ENCODE measurements at regions not wholly inside any gene's neighbourhood (a gene's known extent, or its start where the extent isn't known, plus 50 kb on each side); places are given as distances from the start of the nearest gene placed in this dataset.

DNA sequence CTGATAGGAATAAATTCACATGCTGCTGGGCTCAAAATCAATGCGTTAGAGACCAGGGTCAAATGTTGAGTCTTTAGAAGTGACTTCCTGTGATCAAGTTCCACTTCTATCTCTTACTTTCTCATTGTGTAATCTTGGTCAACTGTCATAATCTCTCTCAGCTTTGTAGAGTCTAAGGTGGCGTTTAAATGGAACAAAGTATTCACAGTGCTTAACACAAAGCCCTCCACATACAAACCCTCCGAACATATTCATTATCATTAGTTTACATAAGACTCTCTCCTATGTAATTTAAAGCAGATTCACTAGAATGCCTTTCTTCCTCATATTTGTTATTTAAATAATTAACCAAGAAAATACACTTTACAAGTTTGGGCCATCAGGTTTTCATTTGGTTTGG is 1044.1 kb downstream of the EFNB2 start:
- H3K27me3 ChIP-seq (ENCODE audit: insufficient read depth, low read length), result no peaks in the 10 kb centered on the region
- no peak overlapping the region for H2AFZ ChIP-seq (ENCODE audit: low read length)
- H4K20me1 ChIP-seq (ENCODE audit: insufficient read depth, low read length), result no peaks in the 10 kb centered on the region
- H3K79me2 ChIP-seq (ENCODE audit: insufficient read depth, low read length), result no peaks in the 10 kb centered on the region
- H3K27ac ChIP-seq (ENCODE audit: low read depth, low read length, poor library complexity, severe bottlenecking), result no peak overlapping the region
- no peaks in the 10 kb centered on the region for H3K36me3 ChIP-seq (ENCODE audit: insufficient read depth, low read length)
- H3K9me2 ChIP-seq (ENCODE audit: low read depth, low read length), result no peaks in the 10 kb centered on the region
- H3K9ac ChIP-seq (ENCODE audit: low read length), result no peak overlapping the region
- H3F3A ChIP-seq (ENCODE audit: insufficient read depth, low read length), result no peaks in the 10 kb centered on the region
- no peak for TF ChIP-seq EZH2 (IDR thresholded peaks at IDR 0.05; ENCODE audit: borderline replicate concordance, low read length)
- TF ChIP-seq, protein P1, sequence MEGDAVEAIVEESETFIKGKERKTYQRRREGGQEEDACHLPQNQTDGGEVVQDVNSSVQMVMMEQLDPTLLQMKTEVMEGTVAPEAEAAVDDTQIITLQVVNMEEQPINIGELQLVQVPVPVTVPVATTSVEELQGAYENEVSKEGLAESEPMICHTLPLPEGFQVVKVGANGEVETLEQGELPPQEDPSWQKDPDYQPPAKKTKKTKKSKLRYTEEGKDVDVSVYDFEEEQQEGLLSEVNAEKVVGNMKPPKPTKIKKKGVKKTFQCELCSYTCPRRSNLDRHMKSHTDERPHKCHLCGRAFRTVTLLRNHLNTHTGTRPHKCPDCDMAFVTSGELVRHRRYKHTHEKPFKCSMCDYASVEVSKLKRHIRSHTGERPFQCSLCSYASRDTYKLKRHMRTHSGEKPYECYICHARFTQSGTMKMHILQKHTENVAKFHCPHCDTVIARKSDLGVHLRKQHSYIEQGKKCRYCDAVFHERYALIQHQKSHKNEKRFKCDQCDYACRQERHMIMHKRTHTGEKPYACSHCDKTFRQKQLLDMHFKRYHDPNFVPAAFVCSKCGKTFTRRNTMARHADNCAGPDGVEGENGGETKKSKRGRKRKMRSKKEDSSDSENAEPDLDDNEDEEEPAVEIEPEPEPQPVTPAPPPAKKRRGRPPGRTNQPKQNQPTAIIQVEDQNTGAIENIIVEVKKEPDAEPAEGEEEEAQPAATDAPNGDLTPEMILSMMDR (IDR thresholded peaks at IDR 0.05; ENCODE audit: low read length), result no peak
- no peaks in the 10 kb centered on the region for H3K9me3 ChIP-seq (ENCODE audit: low read length)
- H3K4me3 ChIP-seq (ENCODE audit: low read depth, low read length, poor library complexity, severe bottlenecking), result no peak overlapping the region
- H3K4me2 ChIP-seq (ENCODE audit: low read length), result no peak overlapping the region
- no peaks in the 10 kb centered on the region for H3K4me1 ChIP-seq (ENCODE audit: insufficient read depth, low read length, severe bottlenecking)

DNA sequence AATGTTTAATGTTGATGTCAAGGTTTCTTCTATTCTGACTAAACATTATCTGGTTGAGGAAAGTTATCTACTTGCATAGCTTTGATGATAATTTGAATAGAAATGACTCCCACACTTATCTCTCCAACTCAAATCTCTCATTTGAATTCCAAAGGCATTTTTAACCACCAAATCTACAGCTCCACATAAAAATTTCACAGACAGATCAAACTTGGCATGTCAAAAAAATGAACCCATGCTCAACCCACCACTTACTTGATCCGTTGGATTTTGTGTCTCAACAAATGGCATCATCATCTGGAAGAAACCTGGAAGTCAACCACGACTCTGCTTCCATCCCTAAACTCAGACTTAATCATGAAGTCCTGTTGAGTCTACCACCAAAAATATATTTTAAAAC is 1050.4 kb downstream of the EFNB2 start:
- no peaks in the 10 kb centered on the region for H3K27me3 ChIP-seq (ENCODE audit: insufficient read depth, low read length)
- H3K4me2 ChIP-seq (ENCODE audit: low read length), result no peak overlapping the region
- no peaks in the 10 kb centered on the region for H4K20me1 ChIP-seq (ENCODE audit: insufficient read depth, low read length)
- no peak overlapping the region for H3K27ac ChIP-seq (ENCODE audit: low read depth, low read length, poor library complexity, severe bottlenecking)
- no peak for TF ChIP-seq EZH2 (IDR thresholded peaks at IDR 0.05; ENCODE audit: borderline replicate concordance, low read length)
- TF ChIP-seq, protein P1 (IDR thresholded peaks at IDR 0.05; ENCODE audit: low read length), result no peak
- no peaks in the 10 kb centered on the region for H3K36me3 ChIP-seq (ENCODE audit: insufficient read depth, low read length)
- H3K9me3 ChIP-seq (ENCODE audit: low read length), result no peaks in the 10 kb centered on the region
- no peaks in the 10 kb centered on the region for H3K9me2 ChIP-seq (ENCODE audit: low read depth, low read length)
- no peaks in the 10 kb centered on the region for H3K79me2 ChIP-seq (ENCODE audit: insufficient read depth, low read length)
- H3K9ac ChIP-seq (ENCODE audit: low read length), result no peak overlapping the region
- no peak overlapping the region for H3K4me3 ChIP-seq (ENCODE audit: low read depth, low read length, poor library complexity, severe bottlenecking)
- H3K4me1 ChIP-seq (ENCODE audit: insufficient read depth, low read length, severe bottlenecking), result no peaks in the 10 kb centered on the region
- H2AFZ ChIP-seq (ENCODE audit: low read length), result no peak overlapping the region
- H3F3A ChIP-seq (ENCODE audit: insufficient read depth, low read length), result no peaks in the 10 kb centered on the region

DNA sequence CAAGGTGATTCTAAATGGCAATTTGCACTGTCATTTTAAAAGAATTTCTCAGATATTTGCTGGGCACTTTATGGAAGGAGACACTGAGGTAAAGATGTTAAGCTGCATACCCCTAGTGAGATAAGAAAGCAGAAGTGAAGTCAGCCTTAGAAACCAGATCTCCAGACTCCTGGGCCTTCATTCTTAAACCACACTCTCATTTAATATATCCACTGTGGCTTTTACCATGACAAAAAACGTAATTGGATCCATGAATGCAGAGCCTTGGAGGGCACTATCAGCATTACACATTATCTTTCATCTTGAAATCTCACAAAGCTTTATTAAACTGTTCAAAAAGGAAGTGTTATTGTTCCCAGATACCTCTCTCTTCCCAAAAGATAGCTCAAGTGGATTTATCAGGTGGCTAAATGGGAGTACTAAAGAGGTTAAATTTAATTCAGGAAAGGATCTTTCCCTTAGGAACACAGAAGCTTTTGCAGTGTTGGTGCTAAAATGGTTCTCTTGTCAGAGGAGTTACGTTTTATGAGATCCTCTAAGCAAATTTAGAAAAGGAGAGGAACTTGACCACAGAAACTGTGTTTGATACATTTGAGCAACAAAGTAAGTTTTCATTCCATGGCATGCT is 1060.4 kb downstream of the EFNB2 start:
- H3K79me2 ChIP-seq (ENCODE audit: insufficient read depth, low read length), result no peaks in the 10 kb centered on the region
- H3K4me1 ChIP-seq (ENCODE audit: insufficient read depth, low read length, severe bottlenecking), result no peaks in the 10 kb centered on the region
- no peak overlapping the region for H3K9ac ChIP-seq (ENCODE audit: low read length)
- no peaks in the 10 kb centered on the region for H3K9me2 ChIP-seq (ENCODE audit: low read depth, low read length)
- no peaks in the 10 kb centered on the region for H3K27me3 ChIP-seq (ENCODE audit: insufficient read depth, low read length)
- no peaks in the 10 kb centered on the region for H4K20me1 ChIP-seq (ENCODE audit: insufficient read depth, low read length)
- H3K4me3 ChIP-seq (ENCODE audit: low read depth, low read length, poor library complexity, severe bottlenecking), result no peak overlapping the region
- no peak overlapping the region for H3K27ac ChIP-seq (ENCODE audit: low read depth, low read length, poor library complexity, severe bottlenecking)
- no peaks in the 10 kb centered on the region for H3F3A ChIP-seq (ENCODE audit: insufficient read depth, low read length)
- no peaks in the 10 kb centered on the region for H3K36me3 ChIP-seq (ENCODE audit: insufficient read depth, low read length)
- TF ChIP-seq, protein P1 (IDR thresholded peaks at IDR 0.05; ENCODE audit: low read length), result no peak
- no peak for TF ChIP-seq EZH2 (IDR thresholded peaks at IDR 0.05; ENCODE audit: borderline replicate concordance, low read length)
- H3K9me3 ChIP-seq (ENCODE audit: low read length), result no peaks in the 10 kb centered on the region
- no peak overlapping the region for H3K4me2 ChIP-seq (ENCODE audit: low read length)
- no peak overlapping the region for H2AFZ ChIP-seq (ENCODE audit: low read length)
